Neural cell (in vitro differentiated cells): ENCODE measurements at regions not wholly inside any gene's neighbourhood (a gene's known extent, or its start where the extent isn't known, plus 50 kb on each side); places are given as distances from the start of the nearest gene placed in this dataset.

Experiments used
- H2AFZ ChIP-seq: fragments of 200-600, 300-800 bp; sonication (generic), shearing (Covaris generic); 2 replicates; pipeline ENCODE4 v1.6.0; 2014; ENCODE audit warnings: low read depth, mild to moderate bottlenecking, antibody characterized with exemption, low read length, moderate library complexity
- H3F3A ChIP-seq: fragments of 200-600 bp; shearing (Covaris generic); 2 replicates; pipeline ENCODE4 v1.6.1; 2016; ENCODE audit warnings: mild to moderate bottlenecking, moderate library complexity, mixed read lengths, antibody characterized with exemption, low read length; ENCODE audit not compliant: insufficient read depth, poor library complexity, severe bottlenecking
- H3K27ac ChIP-seq: fragments of 200-600, 300-800 bp; sonication (generic), shearing (Covaris generic); 2 replicates; pipeline ENCODE4 v1.5.1; 2014; ENCODE audit warnings: mild to moderate bottlenecking, low read length, moderate library complexity
- H3K27me3 ChIP-seq: fragments of 300-800, 200-600 bp; sonication (generic), shearing (Covaris generic); 2 replicates; pipeline ENCODE4 v1.6.0; 2014; ENCODE audit warnings: mild to moderate bottlenecking, low read depth, low read length, moderate library complexity; ENCODE audit not compliant: insufficient read depth
- H3K36me3 ChIP-seq: fragments of 300-800, 200-600 bp; sonication (generic), shearing (Covaris generic); 2 replicates; pipeline ENCODE4 v1.5.1; 2014; ENCODE audit warnings: mild to moderate bottlenecking, antibody characterized with exemption, low read length, moderate library complexity; ENCODE audit not compliant: insufficient read depth
- H3K4me2 ChIP-seq: fragments of 300-800, 200-600 bp; sonication (generic), shearing (Covaris generic); 2 replicates; pipeline ENCODE4 v1.6.0; 2014; ENCODE audit warnings: mild to moderate bottlenecking, low read length
- H3K4me3 ChIP-seq: fragments of 300-800, 200-600 bp; sonication (generic), shearing (Covaris generic); 2 replicates; pipeline ENCODE4 v1.5.1; 2014; ENCODE audit warnings: mild to moderate bottlenecking, low read length, moderate library complexity
- H3K79me2 ChIP-seq: fragments of 200-600 bp; shearing (Covaris generic); replicated peaks from 2 replicates; pipeline ENCODE4 v1.6.0; 2014; ENCODE audit warnings: mild to moderate bottlenecking, low read length, moderate library complexity; ENCODE audit not compliant: insufficient read depth
- H3K9ac ChIP-seq: fragments of 300-800, 200-600 bp; sonication (generic), shearing (Covaris generic); 2 replicates; pipeline ENCODE4 v1.6.1; 2016; ENCODE audit warnings: mild to moderate bottlenecking, low read length, mixed read lengths
- H3K9me2 ChIP-seq: fragments of 200-600 bp; shearing (Covaris generic); 2 replicates; pipeline ENCODE4 v1.6.1; 2016; ENCODE audit warnings: mild to moderate bottlenecking, low read length, mixed read lengths; ENCODE audit not compliant: insufficient read depth
- H3K9me3 ChIP-seq: fragments of 200-600, 300-800 bp; sonication (generic), shearing (Covaris generic); 2 replicates; pipeline ENCODE4 v1.6.1; 2016; ENCODE audit warnings: mild to moderate bottlenecking, mixed run types, low read length, moderate library complexity, mixed read lengths
- H4K20me1 ChIP-seq: fragments of 200-600 bp; shearing (Covaris generic); 2 replicates; pipeline ENCODE4 v1.6.1; 2016; ENCODE audit warnings: mild to moderate bottlenecking, mixed run types; ENCODE audit not compliant: insufficient read depth
- EP300 ChIP-seq: fragments of 450-650 bp; conservative IDR thresholded peaks from 2 replicates; pipeline ENCODE4 v1.6.1; 2014; ENCODE audit warnings: antibody characterized with exemption, mild to moderate bottlenecking, moderate library complexity; ENCODE audit not compliant: poor library complexity, severe bottlenecking
- EZH2 ChIP-seq: fragments of 200-600, 300-800 bp; shearing (Covaris generic), sonication (generic); IDR thresholded peaks from 2 replicates; pipeline ENCODE4 v1.6.1; 2014; ENCODE audit warnings: antibody characterized with exemption, low read length, borderline replicate concordance, mild to moderate bottlenecking; ENCODE audit not compliant: insufficient read depth, poor library complexity, severe bottlenecking
- MXI1 ChIP-seq: fragments of 450-650 bp; conservative IDR thresholded peaks from 2 replicates; pipeline ENCODE4 v1.6.1; 2014; ENCODE audit warnings: antibody characterized with exemption, mild to moderate bottlenecking; ENCODE audit not compliant: poor library complexity, severe bottlenecking
- POLR2AphosphoS5 ChIP-seq: IDR thresholded peaks from 2 replicates; pipeline ENCODE4 v1.6.1; 2012
- RAD21 ChIP-seq: fragments of 450-650 bp; conservative IDR thresholded peaks from 2 replicates; pipeline ENCODE4 v1.6.1; 2014; ENCODE audit warnings: antibody characterized with exemption, mild to moderate bottlenecking, moderate library complexity
- SMC3 ChIP-seq: fragments of 450-650 bp; conservative IDR thresholded peaks from 2 replicates; pipeline ENCODE4 v1.6.1; 2014; ENCODE audit warnings: antibody characterized with exemption, mild to moderate bottlenecking, moderate library complexity; ENCODE audit not compliant: poor library complexity
- TAF1 ChIP-seq: IDR thresholded peaks from 2 replicates; pipeline ENCODE4 v1.6.1; 2012; ENCODE audit warnings: low read depth
- TF ChIP-seq, protein P1 (sequence below): fragments of 450-650 bp; IDR thresholded peaks from 2 replicates; pipeline ENCODE4 v1.5.1; 2014; ENCODE audit warnings: antibody characterized with exemption, mild to moderate bottlenecking, moderate library complexity; ENCODE audit not compliant: poor library complexity, severe bottlenecking
- TF ChIP-seq, protein P2 (sequence below): IDR thresholded peaks from 2 replicates; pipeline ENCODE4 v1.6.1; 2012; ENCODE audit warnings: borderline replicate concordance

DNA sequence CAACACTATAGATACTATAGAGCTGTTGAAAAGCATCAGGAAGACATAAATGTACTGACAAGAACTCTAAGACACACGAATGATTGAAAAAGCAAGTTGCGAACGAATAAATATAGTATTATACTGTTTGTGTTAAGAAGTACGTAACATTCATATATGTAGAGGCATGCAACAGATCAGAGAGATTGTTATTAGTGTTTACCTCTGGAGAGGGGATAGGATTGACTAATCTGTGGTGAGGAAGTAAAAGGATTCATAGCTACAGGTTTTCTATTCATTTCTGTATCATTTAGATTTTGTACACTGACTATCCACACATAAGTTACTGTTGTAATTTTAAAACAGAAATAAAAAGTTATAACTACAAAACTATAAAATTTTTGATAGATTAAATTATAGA is 147.6 kb upstream of the SV2C start:
- Histone ChIP-seq H3K36me3 (no peaks in the 10 kb centered on the region), H3F3A (no peaks in the 10 kb centered on the region), H3K4me2 (no peak overlapping the region), H3K79me2 (no peaks in the 10 kb centered on the region), H4K20me1 (no peaks in the 10 kb centered on the region), H3K27ac (no peak overlapping the region), H3K9me3 (no peaks in the 10 kb centered on the region), H2AFZ (no peak overlapping the region), H3K4me3 (no peak overlapping the region), H3K9me2 (no peaks in the 10 kb centered on the region), H3K27me3 (no peaks in the 10 kb centered on the region), H3K9ac (no peak overlapping the region)
- TF ChIP-seq POLR2AphosphoS5 (no peak), EZH2 (no peak), MXI1 (no peak), TAF1 (no peak), SMC3 (no peak), RAD21 (no peak), EP300 (no peak)
- TF ChIP-seq, protein P1, sequence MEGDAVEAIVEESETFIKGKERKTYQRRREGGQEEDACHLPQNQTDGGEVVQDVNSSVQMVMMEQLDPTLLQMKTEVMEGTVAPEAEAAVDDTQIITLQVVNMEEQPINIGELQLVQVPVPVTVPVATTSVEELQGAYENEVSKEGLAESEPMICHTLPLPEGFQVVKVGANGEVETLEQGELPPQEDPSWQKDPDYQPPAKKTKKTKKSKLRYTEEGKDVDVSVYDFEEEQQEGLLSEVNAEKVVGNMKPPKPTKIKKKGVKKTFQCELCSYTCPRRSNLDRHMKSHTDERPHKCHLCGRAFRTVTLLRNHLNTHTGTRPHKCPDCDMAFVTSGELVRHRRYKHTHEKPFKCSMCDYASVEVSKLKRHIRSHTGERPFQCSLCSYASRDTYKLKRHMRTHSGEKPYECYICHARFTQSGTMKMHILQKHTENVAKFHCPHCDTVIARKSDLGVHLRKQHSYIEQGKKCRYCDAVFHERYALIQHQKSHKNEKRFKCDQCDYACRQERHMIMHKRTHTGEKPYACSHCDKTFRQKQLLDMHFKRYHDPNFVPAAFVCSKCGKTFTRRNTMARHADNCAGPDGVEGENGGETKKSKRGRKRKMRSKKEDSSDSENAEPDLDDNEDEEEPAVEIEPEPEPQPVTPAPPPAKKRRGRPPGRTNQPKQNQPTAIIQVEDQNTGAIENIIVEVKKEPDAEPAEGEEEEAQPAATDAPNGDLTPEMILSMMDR: no peak
- TF ChIP-seq, protein P2, sequence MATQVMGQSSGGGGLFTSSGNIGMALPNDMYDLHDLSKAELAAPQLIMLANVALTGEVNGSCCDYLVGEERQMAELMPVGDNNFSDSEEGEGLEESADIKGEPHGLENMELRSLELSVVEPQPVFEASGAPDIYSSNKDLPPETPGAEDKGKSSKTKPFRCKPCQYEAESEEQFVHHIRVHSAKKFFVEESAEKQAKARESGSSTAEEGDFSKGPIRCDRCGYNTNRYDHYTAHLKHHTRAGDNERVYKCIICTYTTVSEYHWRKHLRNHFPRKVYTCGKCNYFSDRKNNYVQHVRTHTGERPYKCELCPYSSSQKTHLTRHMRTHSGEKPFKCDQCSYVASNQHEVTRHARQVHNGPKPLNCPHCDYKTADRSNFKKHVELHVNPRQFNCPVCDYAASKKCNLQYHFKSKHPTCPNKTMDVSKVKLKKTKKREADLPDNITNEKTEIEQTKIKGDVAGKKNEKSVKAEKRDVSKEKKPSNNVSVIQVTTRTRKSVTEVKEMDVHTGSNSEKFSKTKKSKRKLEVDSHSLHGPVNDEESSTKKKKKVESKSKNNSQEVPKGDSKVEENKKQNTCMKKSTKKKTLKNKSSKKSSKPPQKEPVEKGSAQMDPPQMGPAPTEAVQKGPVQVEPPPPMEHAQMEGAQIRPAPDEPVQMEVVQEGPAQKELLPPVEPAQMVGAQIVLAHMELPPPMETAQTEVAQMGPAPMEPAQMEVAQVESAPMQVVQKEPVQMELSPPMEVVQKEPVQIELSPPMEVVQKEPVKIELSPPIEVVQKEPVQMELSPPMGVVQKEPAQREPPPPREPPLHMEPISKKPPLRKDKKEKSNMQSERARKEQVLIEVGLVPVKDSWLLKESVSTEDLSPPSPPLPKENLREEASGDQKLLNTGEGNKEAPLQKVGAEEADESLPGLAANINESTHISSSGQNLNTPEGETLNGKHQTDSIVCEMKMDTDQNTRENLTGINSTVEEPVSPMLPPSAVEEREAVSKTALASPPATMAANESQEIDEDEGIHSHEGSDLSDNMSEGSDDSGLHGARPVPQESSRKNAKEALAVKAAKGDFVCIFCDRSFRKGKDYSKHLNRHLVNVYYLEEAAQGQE: no peak

DNA sequence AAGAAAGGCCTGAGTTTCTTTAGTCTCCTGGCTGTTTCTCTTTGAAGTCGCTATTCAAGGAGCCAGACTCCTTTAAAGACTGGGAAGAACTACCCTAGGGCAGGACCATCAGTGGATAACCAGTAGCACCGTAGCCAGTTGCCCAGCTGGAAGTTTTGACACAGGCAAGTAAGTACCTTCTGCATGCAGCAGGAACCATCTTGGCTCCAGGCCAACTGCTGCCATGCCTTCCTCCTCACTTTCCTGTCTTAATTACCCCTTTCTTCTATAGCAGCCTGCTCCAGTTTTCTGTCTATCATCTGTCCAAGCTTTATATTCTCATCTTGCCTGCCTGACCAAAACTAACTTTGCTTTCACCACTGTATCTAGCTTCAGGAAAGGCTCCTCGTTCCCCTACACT is 149.7 kb upstream of the SV2C start:
- Histone ChIP-seq H3K27ac (no peak overlapping the region), H3K36me3 (no peaks in the 10 kb centered on the region)

More for the DNA sequence above, 149.7 kb upstream of the SV2C start:
- Histone ChIP-seq H3K9ac (no peak overlapping the region), H3F3A (no peaks in the 10 kb centered on the region), H3K4me3 (no peak overlapping the region), H2AFZ (no peak overlapping the region), H3K4me2 (no peak overlapping the region), H3K9me3 (no peaks in the 10 kb centered on the region), H3K9me2 (no peaks in the 10 kb centered on the region), H4K20me1 (no peaks in the 10 kb centered on the region), H3K27me3 (no peaks in the 10 kb centered on the region), H3K79me2 (no peaks in the 10 kb centered on the region)
- TF ChIP-seq, protein P1: no peak
- TF ChIP-seq POLR2AphosphoS5: no peak
- TF ChIP-seq EP300: no peak
- TF ChIP-seq TAF1: no peak
- no peak for TF ChIP-seq MXI1
- no peak for TF ChIP-seq EZH2
- no peak for TF ChIP-seq RAD21
- TF ChIP-seq, protein P2: no peak
- TF ChIP-seq SMC3: no peak
